K562 (cell line): ENCODE measurements at regions not wholly inside any gene's neighbourhood (a gene's known extent, or its start where the extent isn't known, plus 50 kb on each side); places are given as distances from the start of the nearest gene placed in this dataset.

Source experiments
- ATAC-seq: fragments of 200-7000 bp; cut with Tn5 transposase; 3 replicates; pipeline ENCODE4 v1.9.1; 2020; ENCODE audit warnings: moderate library complexity
- BruUV-seq: library from RNA; stranded (reverse); fragments of 400-500 nt; replicated peaks from 2 replicates; lab custom pipeline; 2021; lab: Mats Ljungman, UMichigan
- CTCF ChIA-PET: fragments of 300-600 bp; formaldehyde crosslinking; extraction: SDS; loops from one replicate; lab custom pipeline; 2021; ENCODE audit warnings: low intra/inter-chr PET ratio; lab: Yijun Ruan, JAX
- POLR2A ChIA-PET: fragments of 300-600, 350-650 bp; sonication (Branson Sonifier 250); formaldehyde crosslinking; extraction: SDS; loops from one replicate; lab custom pipeline; 2021; ENCODE audit warnings: antibody characterized with exemption, inconsistent platforms; lab: Yijun Ruan, JAX
- DNase-seq, 4 experiments: peaks; one replicate each; pipeline versions ENCODE4 v3.0.0 to v3.0.0-alpha.2; 2011 to 2018; ENCODE audit warnings: low spot score in 3 of 4, mixed read lengths in 3 of 4; ENCODE audit errors: extremely low read depth in 1 of 4
- FAIRE-seq: peaks from 2 replicates; lab custom pipeline; 2011; peaks lifted over from hg19 to GRCh38; lab: Jason Lieb, UNC
- H2AFZ ChIP-seq: 2 replicates; pipeline ENCODE4 v1.6.0; 2011; ENCODE audit warnings: low read depth, low read length, control low read depth, inconsistent platforms
- H3K27ac ChIP-seq: fragments of 200-600 bp; 3 replicates; pipeline ENCODE4 v1.8.0; 2011; ENCODE audit warnings: low read depth, mild to moderate bottlenecking, control low read depth, inconsistent platforms, low read length, moderate library complexity, mixed read lengths; ENCODE audit errors: extremely low read depth
- H3K27me3 ChIP-seq, 2 experiments: fragments of 300-600 bp in 1 of 2; 2 replicates in 1 of 2; 3 replicates in 1 of 2; pipeline versions ENCODE4 v1.6.0 to v1.8.0; 2011; ENCODE audit warnings: inconsistent platforms in 2 of 2, low read length in 2 of 2, mild to moderate bottlenecking in 1 of 2, mixed read lengths in 1 of 2, moderate library complexity in 1 of 2; ENCODE audit not compliant: control insufficient read depth in 2 of 2, insufficient read depth in 2 of 2
- H3K36me3 ChIP-seq: fragments of 300-600 bp; 3 replicates; pipeline ENCODE4 v1.8.0; 2011; ENCODE audit warnings: mild to moderate bottlenecking, low read length, inconsistent platforms; ENCODE audit not compliant: control insufficient read depth, insufficient read depth
- H3K4me1 ChIP-seq, 2 experiments: fragments of 200-600 bp in 1 of 2; replicated peaks in 1 of 2; 2 replicates in 1 of 2; 3 replicates in 1 of 2; pipeline versions ENCODE4 v1.5.1 to v1.8.0; 2011; ENCODE audit warnings: inconsistent platforms in 2 of 2, low read length in 2 of 2, mild to moderate bottlenecking in 1 of 2, mixed read lengths in 1 of 2, moderate library complexity in 1 of 2; ENCODE audit not compliant: control insufficient read depth in 2 of 2, insufficient read depth in 2 of 2
- H3K4me2 ChIP-seq: 2 replicates; pipeline ENCODE4 v1.6.1; 2011; ENCODE audit warnings: low read length, control low read depth, inconsistent platforms, mixed read lengths; ENCODE audit not compliant: insufficient read depth
- H3K4me3 ChIP-seq: fragments of 200-600 bp; sonication (generic), shearing (Covaris generic); 2 replicates; pipeline ENCODE4 v1.5.1; 2016; ENCODE audit warnings: control low read depth, inconsistent platforms
- H3K79me2 ChIP-seq: fragments of 200-600 bp; 3 replicates; pipeline ENCODE4 v1.8.0; 2011; ENCODE audit warnings: low read length, inconsistent platforms; ENCODE audit not compliant: control insufficient read depth, insufficient read depth
- H3K9ac ChIP-seq, 2 experiments: 2 replicates each; pipeline versions ENCODE4 v1.6.0 to v1.6.1; 2011; ENCODE audit warnings: low read depth in 2 of 2, low read length in 2 of 2, control low read depth in 1 of 2, inconsistent platforms in 1 of 2, mild to moderate bottlenecking in 1 of 2, mixed read lengths in 1 of 2; ENCODE audit not compliant: insufficient read depth in 1 of 2
- H3K9me1 ChIP-seq: one replicate; pipeline ENCODE4 v1.6.0; 2011; ENCODE audit warnings: inconsistent platforms, mild to moderate bottlenecking, low read length, moderate library complexity; ENCODE audit not compliant: control insufficient read depth, insufficient read depth
- H3K9me3 ChIP-seq: replicated peaks from 2 replicates; pipeline ENCODE4 v1.5.1; 2011; ENCODE audit warnings: low read depth, low read length, inconsistent platforms; ENCODE audit not compliant: control insufficient read depth, insufficient read depth
- H4K20me1 ChIP-seq: replicated peaks from 2 replicates; pipeline ENCODE4 v1.6.1; 2011; ENCODE audit warnings: low read length, inconsistent platforms, mixed read lengths; ENCODE audit not compliant: control insufficient read depth, insufficient read depth
- CAMTA2 ChIP-seq: fragments of 250-450 bp; sonication (Bioruptor Pico); conservative IDR thresholded peaks from 2 replicates; pipeline ENCODE4 v1.5.1; 2022
- EP400 ChIP-seq: fragments of 450-650 bp; IDR thresholded peaks from 2 replicates; pipeline ENCODE4 v1.6.1; 2017; ENCODE audit warnings: antibody characterized with exemption, mild to moderate bottlenecking, moderate library complexity
- FOXO4 ChIP-seq: fragments of 450-650 bp; formaldehyde crosslinking; IDR thresholded peaks from 2 replicates; pipeline ENCODE4 v1.4.0; 2020; ENCODE audit warnings: mild to moderate bottlenecking, moderate library complexity
- GABPB2 ChIP-seq: fragments of 250-450 bp; sonication (Bioruptor Pico); conservative IDR thresholded peaks from 2 replicates; pipeline ENCODE4 v1.5.1; 2021; ENCODE audit warnings: mild to moderate bottlenecking
- GTF2B ChIP-seq: IDR thresholded peaks from 2 replicates; pipeline ENCODE4 v1.6.1; 2011; ENCODE audit not compliant: insufficient read length; ENCODE audit errors: extremely low read depth
- KLF13 ChIP-seq: fragments of 450-650 bp; IDR thresholded peaks from 2 replicates; pipeline ENCODE4 v1.6.1; 2016; ENCODE audit warnings: missing genetic modification characterization, low read depth, mild to moderate bottlenecking, missing compliant biosample characterization, moderate library complexity, borderline replicate concordance
- NFE2 ChIP-seq: IDR thresholded peaks from 2 replicates; pipeline ENCODE4 v1.6.1; 2014; ENCODE audit warnings: antibody characterized with exemption, low read depth
- NR0B1 ChIP-seq: fragments of 450-650 bp; IDR thresholded peaks from one replicate; pipeline ENCODE4 v1.6.1; 2018; ENCODE audit warnings: mild to moderate bottlenecking, moderate library complexity; ENCODE audit not compliant: partially characterized antibody
- RREB1 ChIP-seq: fragments of 250-450 bp; sonication (Bioruptor Pico); IDR thresholded peaks from 2 replicates; pipeline ENCODE4 v1.4.0; 2020
- TBP ChIP-seq: optimal IDR thresholded peaks from 2 replicates; pipeline ENCODE3; 2011; ENCODE audit warnings: low read depth, low read length, improper control_type of control experiment
- ZNF133 ChIP-seq: fragments of 250-450 bp; sonication (Bioruptor Pico); IDR thresholded peaks from 2 replicates; pipeline ENCODE4 v1.4.0; 2020; ENCODE audit warnings: mild to moderate bottlenecking
- ZNF589 ChIP-seq: fragments of 200-800 bp; sonication (Bioruptor generic); IDR thresholded peaks from 2 replicates; pipeline ENCODE4 v1.6.1; 2016; ENCODE audit warnings: low read depth, missing genetic modification characterization, missing compliant biosample characterization
- WGBS: fragments of 100-300 bp; shearing (Covaris generic); methylation state at CpG from one replicate; pipeline ENCODE4 v1.1.6; 2016; ENCODE audit warnings: low coverage, mixed read lengths; ENCODE audit not compliant: insufficient coverage; ENCODE audit errors: missing lambda C conversion rate; 5-methylcytosine and 5-hydroxymethylcytosine counted together
- in situ Hi-C: fragments of 300-500 bp; cut with MboI; formaldehyde crosslinking; loops from 4 replicates; pipeline ENCODE4 v1.15.0; 2018; ENCODE audit warnings: inconsistent platforms, mixed read lengths
- intact Hi-C: fragments of 100-400 bp; cut with micrococcal nuclease; formaldehyde crosslinking; loops from 2 replicates; pipeline ENCODE4 v1.14.2; 2022

DNA sequence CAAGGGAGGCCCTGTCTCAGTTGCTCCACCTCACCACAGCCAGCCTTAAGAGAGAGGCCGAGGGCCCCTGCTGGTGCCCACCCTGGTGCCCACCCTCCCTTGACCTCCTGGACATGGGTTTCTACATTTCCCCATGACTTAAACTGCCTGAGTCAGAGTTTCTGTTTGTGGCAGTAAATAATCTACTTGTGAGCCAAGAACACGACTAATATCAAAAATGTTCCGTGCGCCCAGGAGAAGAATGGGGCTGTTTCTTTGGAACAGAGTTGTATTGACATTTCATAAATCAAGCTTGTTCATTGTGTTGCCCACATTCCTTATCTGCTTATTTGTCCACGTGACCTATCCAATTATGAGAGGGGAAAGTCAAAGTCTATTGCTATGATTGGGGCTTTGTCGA lies 143.5 kb downstream of the ANKRD60 start:
- Histone ChIP-seq H2AFZ (no peak overlapping the region), H3K27ac (no peak overlapping the region), H3K9me3 (no peaks in the 10 kb centered on the region), H3K27me3 (peaks cover 3 to 5% of the 10 kb centered on the region in 2 experiments; a peak in 2 of 5 replicates), H3K36me3 (no peaks in the 10 kb centered on the region), H3K4me3 (no peak overlapping the region), H3K9ac (no peak overlapping the region), H4K20me1 (no peaks in the 10 kb centered on the region), H3K79me2 (no peaks in the 10 kb centered on the region), H3K9me1 (no peaks in the 10 kb centered on the region), H3K4me1 (no peaks in the 10 kb centered on the region), H3K4me2 (no peak overlapping the region)
- CTCF ChIA-PET = no interaction called here
- DNase-seq (no peak), FAIRE-seq (no peak), ATAC-seq (no peak)
- no TSS peak for BruUV-seq
- intact Hi-C loops = loop anchor here (5.0 kb wide), 1 partner anchor 97 kb away; no protein-coding TSS in a partner anchor
- TF ChIP-seq FOXO4 (CRISPR knock-in tag) (no peak), NR0B1 (no peak), GTF2B (no peak), CAMTA2 (CRISPR knock-in tag) (no peak), ZNF589 (CRISPR knock-in tag) (no peak), GABPB2 (CRISPR knock-in tag) (no peak), NFE2 (no peak), KLF13 (no peak), RREB1 (no peak), EP400 (no peak), TBP (no peak), ZNF133 (CRISPR knock-in tag) (no peak)
- in situ Hi-C loops = no loop called here
- POLR2A ChIA-PET = no interaction called here
- 15% methylated on average over 6 of the region's 6 CpGs for WGBS
